Stimulated activated naive CD8-positive, alpha-beta T cell treated with anti-CD3 and anti-CD28 coated beads, Interleukin-15, Interleukin-2, amounts not matched to agents 100 ng/mL and 50 ng/mL, for 24 hours (primary cell): ENCODE measurements at regions not wholly inside any gene's neighbourhood (a gene's known extent, or its start where the extent isn't known, plus 50 kb on each side); places are given as distances from the start of the nearest gene placed in this dataset.

Source experiments
- H3K27ac Mint-ChIP-seq: one replicate; pipeline ENCODE4 v1.8.0; 2021; ENCODE audit warnings: mild to moderate bottlenecking, mixed read lengths
- H3K27me3 Mint-ChIP-seq: one replicate; pipeline ENCODE4 v1.8.0; 2021; ENCODE audit warnings: mixed read lengths
- H3K36me3 Mint-ChIP-seq: one replicate; pipeline ENCODE4 v1.8.0; 2021; ENCODE audit warnings: low read depth, mixed read lengths
- H3K4me1 Mint-ChIP-seq: one replicate; pipeline ENCODE4 v1.8.0; 2021; ENCODE audit warnings: low read depth, mixed read lengths
- H3K4me3 Mint-ChIP-seq: one replicate; pipeline ENCODE4 v1.8.0; 2021; ENCODE audit warnings: mild to moderate bottlenecking, mixed read lengths
- H3K9me3 Mint-ChIP-seq: one replicate; pipeline ENCODE4 v1.8.0; 2021; ENCODE audit warnings: mixed read lengths

GRCh38 chr22:49289822-49290679 lies 537.6 kb downstream of the BRD1 start:
- no peak overlapping the region for H3K4me3 Mint-ChIP-seq
- no peaks in the 10 kb centered on the region for H3K4me1 Mint-ChIP-seq
- no peak overlapping the region for H3K27ac Mint-ChIP-seq
- H3K9me3 Mint-ChIP-seq: peaks cover 13% of the 10 kb centered on the region
- no peaks in the 10 kb centered on the region for H3K27me3 Mint-ChIP-seq
- no peaks in the 10 kb centered on the region for H3K36me3 Mint-ChIP-seq

- no peaks in the 10 kb centered on the region for H3K4me1 Mint-ChIP-seq
- no peaks in the 10 kb centered on the region for H3K36me3 Mint-ChIP-seq
- H3K27me3 Mint-ChIP-seq: peaks cover 17% of the 10 kb centered on the region
- no peak overlapping the region for H3K27ac Mint-ChIP-seq
- H3K4me3 Mint-ChIP-seq: no peak overlapping the region
- H3K9me3 Mint-ChIP-seq: no peaks in the 10 kb centered on the region
These were observed 541.4 kb downstream of the BRD1 start for GRCh38 chr22:49286181-49286760.

GRCh38 chr22:49284931-49285330 lies 542.7 kb downstream of the BRD1 start:
- no peak overlapping the region for H3K27ac Mint-ChIP-seq
- no peak overlapping the region for H3K4me3 Mint-ChIP-seq
- no peaks in the 10 kb centered on the region for H3K36me3 Mint-ChIP-seq
- H3K4me1 Mint-ChIP-seq: no peaks in the 10 kb centered on the region
- H3K9me3 Mint-ChIP-seq: peaks cover 5% of the 10 kb centered on the region
- peaks cover 17% of the 10 kb centered on the region for H3K27me3 Mint-ChIP-seq

- Mint-ChIP-seq H3K36me3 (no peaks in the 10 kb centered on the region), H3K4me3 (no peak overlapping the region), H3K4me1 (no peaks in the 10 kb centered on the region), H3K27ac (no peak overlapping the region), H3K27me3 (peaks cover 17% of the 10 kb centered on the region), H3K9me3 (peaks cover 5% of the 10 kb centered on the region)
These were observed 543.5 kb downstream of the BRD1 start for GRCh38 chr22:49284056-49284784.

- H3K4me3 Mint-ChIP-seq: no peak overlapping the region
- H3K4me1 Mint-ChIP-seq: no peaks in the 10 kb centered on the region
- H3K27ac Mint-ChIP-seq: no peak overlapping the region
- H3K27me3 Mint-ChIP-seq: peaks cover 22% of the 10 kb centered on the region
- no peaks in the 10 kb centered on the region for H3K36me3 Mint-ChIP-seq
- H3K9me3 Mint-ChIP-seq: peaks cover 5% of the 10 kb centered on the region
These were observed 545.1 kb downstream of the BRD1 start for GRCh38 chr22:49282596-49282995.

GRCh38 chr22:49281467-49282340 lies 546.0 kb downstream of the BRD1 start:
- Mint-ChIP-seq H3K27me3 (peaks cover 22% of the 10 kb centered on the region), H3K4me3 (no peak overlapping the region), H3K9me3 (peaks cover 5% of the 10 kb centered on the region), H3K4me1 (no peaks in the 10 kb centered on the region), H3K27ac (no peak overlapping the region), H3K36me3 (no peaks in the 10 kb centered on the region)

- no peaks in the 10 kb centered on the region for H3K36me3 Mint-ChIP-seq
- H3K4me3 Mint-ChIP-seq: no peak overlapping the region
- H3K27me3 Mint-ChIP-seq: peaks cover 17% of the 10 kb centered on the region
- peaks cover 5% of the 10 kb centered on the region for H3K9me3 Mint-ChIP-seq
- no peak overlapping the region for H3K27ac Mint-ChIP-seq
- no peaks in the 10 kb centered on the region for H3K4me1 Mint-ChIP-seq
These were observed 549.3 kb downstream of the BRD1 start for GRCh38 chr22:49278340-49278739.

GRCh38 chr22:49276567-49276966 lies 551.1 kb downstream of the BRD1 start:
- H3K27ac Mint-ChIP-seq: no peak overlapping the region
- peaks cover 5% of the 10 kb centered on the region for H3K9me3 Mint-ChIP-seq
- no peaks in the 10 kb centered on the region for H3K36me3 Mint-ChIP-seq
- no peak overlapping the region for H3K4me3 Mint-ChIP-seq
- H3K27me3 Mint-ChIP-seq: peaks cover 10% of the 10 kb centered on the region
- no peaks in the 10 kb centered on the region for H3K4me1 Mint-ChIP-seq

GRCh38 chr22:49274754-49275380 lies 552.8 kb downstream of the BRD1 start:
- Mint-ChIP-seq H3K36me3 (no peaks in the 10 kb centered on the region), H3K9me3 (no peaks in the 10 kb centered on the region), H3K27me3 (peaks cover 15% of the 10 kb centered on the region), H3K4me3 (no peak overlapping the region), H3K4me1 (no peaks in the 10 kb centered on the region), H3K27ac (no peak overlapping the region)

- H3K36me3 Mint-ChIP-seq: no peaks in the 10 kb centered on the region
- no peak overlapping the region for H3K4me3 Mint-ChIP-seq
- H3K27me3 Mint-ChIP-seq: peaks cover 25% of the 10 kb centered on the region
- H3K27ac Mint-ChIP-seq: no peak overlapping the region
- H3K9me3 Mint-ChIP-seq: no peaks in the 10 kb centered on the region
- no peaks in the 10 kb centered on the region for H3K4me1 Mint-ChIP-seq
These were observed 555.0 kb downstream of the BRD1 start for GRCh38 chr22:49272546-49273125.

- no peak overlapping the region for H3K4me3 Mint-ChIP-seq
- no peaks in the 10 kb centered on the region for H3K9me3 Mint-ChIP-seq
- no peaks in the 10 kb centered on the region for H3K4me1 Mint-ChIP-seq
- H3K36me3 Mint-ChIP-seq: no peaks in the 10 kb centered on the region
- no peak overlapping the region for H3K27ac Mint-ChIP-seq
- peaks cover 30% of the 10 kb centered on the region for H3K27me3 Mint-ChIP-seq
These were observed 555.8 kb downstream of the BRD1 start for GRCh38 chr22:49271831-49272230.

GRCh38 chr22:49271369-49271727 lies 556.3 kb downstream of the BRD1 start:
- Mint-ChIP-seq H3K27me3 (peaks cover 30% of the 10 kb centered on the region), H3K4me3 (no peak overlapping the region), H3K27ac (no peak overlapping the region), H3K4me1 (no peaks in the 10 kb centered on the region), H3K36me3 (no peaks in the 10 kb centered on the region), H3K9me3 (no peaks in the 10 kb centered on the region)

GRCh38 chr22:49270595-49271368 lies 556.9 kb downstream of the BRD1 start:
- Mint-ChIP-seq H3K36me3 (no peaks in the 10 kb centered on the region), H3K27ac (no peak overlapping the region), H3K27me3 (peaks cover 30% of the 10 kb centered on the region), H3K9me3 (no peaks in the 10 kb centered on the region), H3K4me1 (no peaks in the 10 kb centered on the region), H3K4me3 (no peak overlapping the region)
